ENCODE measurements at regions not wholly inside any gene's neighbourhood (a gene's known extent, or its start where the extent isn't known, plus 50 kb on each side); places are given as distances from the start of the nearest gene placed in this dataset.

GRCh38 chrX:43589735-43590134 lies 66.4 kb upstream of the MAOA start:
- TF ChIP-seq CTCF (IDR thresholded peaks at IDR 0.05; ENCODE audit: low read length), result no peak
- TF ChIP-seq EZH2 (optimal IDR thresholded peaks at IDR 0.05; ENCODE audit: low read depth, low read length), result no peak
- TF ChIP-seq EZH2phosphoT487 (IDR thresholded peaks at IDR 0.05; ENCODE audit: low read length), result no peak
